ENCODE measurements at regions not wholly inside any gene's neighbourhood (a gene's known extent, or its start where the extent isn't known, plus 50 kb on each side); places are given as distances from the start of the nearest gene placed in this dataset.

GRCh38 chr6:140364916-140365315 is 990.5 kb upstream of the CITED2 start:
- Histone ChIP-seq H3F3A (ENCODE audit: insufficient read depth, low read length, poor library complexity, severe bottlenecking) (no peaks in the 10 kb centered on the region), H3K27me3 (ENCODE audit: insufficient read depth, low read depth, low read length) (no peaks in the 10 kb centered on the region), H3K4me2 (ENCODE audit: low read length) (no peak overlapping the region), H3K36me3 (ENCODE audit: insufficient read depth, low read length) (no peaks in the 10 kb centered on the region), H3K27ac (ENCODE audit: low read length) (no peak overlapping the region), H3K9me3 (ENCODE audit: low read length) (no peaks in the 10 kb centered on the region), H3K9me2 (ENCODE audit: insufficient read depth, low read length) (no peaks in the 10 kb centered on the region), H2AFZ (ENCODE audit: low read depth, low read length) (no peak overlapping the region), H3K79me2 (replicated peaks; ENCODE audit: insufficient read depth, low read length) (no peaks in the 10 kb centered on the region), H4K20me1 (ENCODE audit: insufficient read depth) (no peaks in the 10 kb centered on the region), H3K9ac (ENCODE audit: low read length) (no peak overlapping the region), H3K4me3 (ENCODE audit: low read length) (no peak overlapping the region)
- TF ChIP-seq CTCF (IDR thresholded peaks at IDR 0.05; ENCODE audit: poor library complexity, severe bottlenecking) (no peak), SMC3 (conservative IDR thresholded peaks at IDR 0.05; ENCODE audit: poor library complexity) (no peak), EZH2 (IDR thresholded peaks at IDR 0.05; ENCODE audit: borderline replicate concordance, insufficient read depth, low read length, poor library complexity, severe bottlenecking) (no peak), REST (IDR thresholded peaks at IDR 0.05; ENCODE audit: borderline replicate concordance) (no peak), RAD21 (conservative IDR thresholded peaks at IDR 0.05) (no peak), MXI1 (conservative IDR thresholded peaks at IDR 0.05; ENCODE audit: poor library complexity, severe bottlenecking) (no peak), EP300 (conservative IDR thresholded peaks at IDR 0.05; ENCODE audit: poor library complexity, severe bottlenecking) (no peak), TAF1 (IDR thresholded peaks at IDR 0.05; ENCODE audit: low read depth) (no peak)

DNA sequence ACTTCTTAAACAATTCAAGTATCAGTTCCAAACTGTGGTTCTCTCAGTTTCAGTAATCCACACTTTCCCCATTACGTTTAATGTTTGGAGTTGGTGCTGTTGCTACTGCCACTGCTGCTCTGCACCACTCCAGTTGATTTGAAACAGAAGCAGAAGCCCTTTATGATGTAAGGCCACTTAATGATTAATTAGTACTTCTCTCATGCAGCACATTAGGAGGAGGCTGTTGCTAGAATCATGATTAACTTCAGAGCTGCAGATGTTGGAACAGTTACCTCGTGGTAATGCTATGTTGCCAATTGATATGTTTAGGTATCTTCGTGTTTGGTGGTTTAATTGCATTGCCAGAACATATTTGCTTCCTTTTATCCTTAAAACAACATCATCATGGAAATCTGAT is 986.2 kb upstream of the CITED2 start:
- H3K27ac ChIP-seq (ENCODE audit: low read length) = no peak overlapping the region
- H3F3A ChIP-seq (ENCODE audit: insufficient read depth, low read length, poor library complexity, severe bottlenecking) = no peaks in the 10 kb centered on the region
- H2AFZ ChIP-seq (ENCODE audit: low read depth, low read length) = no peak overlapping the region
- no peak overlapping the region for H3K4me2 ChIP-seq (ENCODE audit: low read length)
- no peak overlapping the region for H3K9ac ChIP-seq (ENCODE audit: low read length)
- TF ChIP-seq SMC3 (conservative IDR thresholded peaks at IDR 0.05; ENCODE audit: poor library complexity) = no peak
- TF ChIP-seq MXI1 (conservative IDR thresholded peaks at IDR 0.05; ENCODE audit: poor library complexity, severe bottlenecking) = no peak
- no peak for TF ChIP-seq POLR2AphosphoS5 (IDR thresholded peaks at IDR 0.05)
- no peak for TF ChIP-seq CTCF (IDR thresholded peaks at IDR 0.05; ENCODE audit: poor library complexity, severe bottlenecking)
- no peaks in the 10 kb centered on the region for H4K20me1 ChIP-seq (ENCODE audit: insufficient read depth)
- H3K9me3 ChIP-seq (ENCODE audit: low read length) = no peaks in the 10 kb centered on the region
- H3K79me2 ChIP-seq (replicated peaks; ENCODE audit: insufficient read depth, low read length) = no peaks in the 10 kb centered on the region
- H3K36me3 ChIP-seq (ENCODE audit: insufficient read depth, low read length) = no peaks in the 10 kb centered on the region
- H3K27me3 ChIP-seq (ENCODE audit: insufficient read depth, low read depth, low read length) = no peaks in the 10 kb centered on the region
- H3K9me2 ChIP-seq (ENCODE audit: insufficient read depth, low read length) = no peaks in the 10 kb centered on the region
- H3K4me3 ChIP-seq (ENCODE audit: low read length) = no peak overlapping the region

All from neural cell (in vitro differentiated cells).